Activated naive CD8-positive, alpha-beta T cell treated with anti-CD3 and anti-CD28 coated beads, Interleukin-2, amount 50 U/mL, for 24 hours (primary cell): ENCODE measurements at regions not wholly inside any gene's neighbourhood (a gene's known extent, or its start where the extent isn't known, plus 50 kb on each side); places are given as distances from the start of the nearest gene placed in this dataset.

Source experiments
- ATAC-seq: fragments of 150-1000 bp; cut with Tn5 transposase; one replicate; pipeline ENCODE4 v1.10.0; 2021
- DNase-seq: peaks from one replicate; pipeline ENCODE4 v3.0.0; 2021
- H3K27ac Mint-ChIP-seq: one replicate; pipeline ENCODE4 v1.8.0; 2021; ENCODE audit warnings: mild to moderate bottlenecking, mixed read lengths
- H3K27me3 Mint-ChIP-seq: one replicate; pipeline ENCODE4 v1.8.0; 2021; ENCODE audit warnings: mixed read lengths
- H3K36me3 Mint-ChIP-seq: one replicate; pipeline ENCODE4 v1.8.0; 2021; ENCODE audit warnings: low read depth, mixed read lengths
- H3K4me1 Mint-ChIP-seq: one replicate; pipeline ENCODE4 v1.8.0; 2021; ENCODE audit warnings: mixed read lengths
- H3K4me3 Mint-ChIP-seq: one replicate; pipeline ENCODE4 v1.8.0; 2021; ENCODE audit warnings: mild to moderate bottlenecking, moderate library complexity, mixed read lengths
- H3K9me3 Mint-ChIP-seq: one replicate; pipeline ENCODE4 v1.8.0; 2021; ENCODE audit warnings: mixed read lengths

DNA sequence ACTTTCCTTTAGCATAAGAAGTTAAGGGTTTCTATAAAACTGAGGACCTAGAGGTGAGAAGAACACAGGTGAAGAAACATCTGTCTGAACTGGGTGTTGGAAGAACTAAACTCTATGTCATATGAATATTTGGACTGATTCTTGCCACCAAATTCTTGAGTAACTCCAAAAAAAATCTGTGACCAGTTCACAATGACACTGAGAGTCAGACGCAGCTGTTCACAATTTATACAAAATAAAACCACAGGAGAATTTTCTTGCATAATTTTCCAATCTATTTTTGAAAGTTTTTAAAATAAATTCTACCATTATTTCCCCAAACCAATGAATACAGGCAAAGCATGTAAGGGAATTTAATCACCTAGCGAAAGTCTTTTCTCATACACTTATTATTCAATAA is 148.1 kb upstream of the TCF21 start:
- Mint-ChIP-seq H3K27me3 (no peaks in the 10 kb centered on the region), H3K36me3 (no peaks in the 10 kb centered on the region), H3K27ac (no peak overlapping the region), H3K9me3 (no peaks in the 10 kb centered on the region), H3K4me1 (no peaks in the 10 kb centered on the region), H3K4me3 (no peak overlapping the region)
- DNase-seq (no peak), ATAC-seq (no peak)

DNA sequence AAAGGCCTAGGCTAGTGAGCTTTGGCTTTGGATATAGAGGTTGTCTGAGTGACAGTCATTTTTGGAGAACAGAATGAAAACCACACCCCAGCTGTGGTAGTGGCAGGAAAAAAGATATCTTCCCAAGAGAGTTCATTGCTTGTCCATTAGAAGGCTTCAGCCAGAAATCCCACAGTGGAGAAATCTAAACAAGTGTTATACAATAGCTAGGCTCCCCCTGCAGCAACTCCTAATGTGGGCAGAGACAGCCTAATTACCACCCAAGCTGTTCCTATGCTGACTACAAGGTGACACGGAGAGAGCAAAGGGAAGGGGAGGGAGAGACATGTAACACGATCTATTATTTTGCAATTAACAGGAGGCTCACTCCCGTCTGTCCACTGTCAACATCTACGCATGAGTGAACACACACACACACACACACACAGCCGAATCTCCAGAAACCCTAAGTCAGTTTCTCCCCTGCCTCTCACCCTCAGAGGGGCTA is 147.5 kb upstream of the TCF21 start:
- H3K36me3 Mint-ChIP-seq: no peaks in the 10 kb centered on the region
- DNase-seq: no peak
- H3K9me3 Mint-ChIP-seq: no peaks in the 10 kb centered on the region
- ATAC-seq: no peak
- no peak overlapping the region for H3K27ac Mint-ChIP-seq
- no peaks in the 10 kb centered on the region for H3K27me3 Mint-ChIP-seq
- H3K4me1 Mint-ChIP-seq: no peaks in the 10 kb centered on the region
- no peak overlapping the region for H3K4me3 Mint-ChIP-seq

DNA sequence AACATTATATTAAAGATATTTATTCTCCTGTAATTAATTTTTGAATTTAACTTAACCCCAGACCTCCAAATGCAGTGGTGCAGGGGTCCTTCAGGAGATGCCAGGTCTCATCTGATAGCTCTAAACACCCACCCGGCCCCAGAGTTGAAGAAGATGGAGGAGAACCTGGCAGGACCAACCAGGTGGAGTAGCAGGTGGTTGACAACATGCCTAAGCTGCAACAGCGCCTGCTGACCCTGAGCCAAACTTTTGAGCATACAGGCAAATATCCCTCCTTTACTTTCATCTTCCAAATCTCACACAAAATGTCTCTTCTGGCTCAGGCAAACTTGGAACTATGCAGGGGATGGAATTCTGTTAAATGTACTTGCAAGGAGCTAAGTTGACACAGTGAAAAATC is 145.3 kb upstream of the TCF21 start:
- H3K4me1 Mint-ChIP-seq: no peaks in the 10 kb centered on the region
- no peaks in the 10 kb centered on the region for H3K36me3 Mint-ChIP-seq
- no peak for DNase-seq
- no peaks in the 10 kb centered on the region for H3K9me3 Mint-ChIP-seq
- no peak overlapping the region for H3K4me3 Mint-ChIP-seq
- no peak for ATAC-seq
- no peak overlapping the region for H3K27ac Mint-ChIP-seq
- H3K27me3 Mint-ChIP-seq: no peaks in the 10 kb centered on the region

DNA sequence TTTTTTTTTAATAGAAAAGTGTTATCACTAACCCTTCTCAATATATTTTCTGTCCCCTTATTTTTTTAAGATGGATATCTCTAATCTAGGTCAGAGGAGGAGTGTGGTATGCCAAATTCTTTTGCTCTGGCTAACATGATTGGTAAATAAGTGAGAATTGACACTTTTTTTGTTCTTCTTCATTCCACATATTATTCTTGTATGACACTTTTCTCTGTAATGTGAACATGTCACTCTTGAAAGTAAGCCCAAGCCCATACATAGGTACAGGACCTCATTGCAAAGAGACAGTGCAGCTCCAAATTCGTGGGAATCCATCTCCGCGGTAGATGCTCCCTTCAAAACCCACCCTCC is 142.5 kb upstream of the TCF21 start:
- no peak for DNase-seq
- no peaks in the 10 kb centered on the region for H3K27me3 Mint-ChIP-seq

DNA sequence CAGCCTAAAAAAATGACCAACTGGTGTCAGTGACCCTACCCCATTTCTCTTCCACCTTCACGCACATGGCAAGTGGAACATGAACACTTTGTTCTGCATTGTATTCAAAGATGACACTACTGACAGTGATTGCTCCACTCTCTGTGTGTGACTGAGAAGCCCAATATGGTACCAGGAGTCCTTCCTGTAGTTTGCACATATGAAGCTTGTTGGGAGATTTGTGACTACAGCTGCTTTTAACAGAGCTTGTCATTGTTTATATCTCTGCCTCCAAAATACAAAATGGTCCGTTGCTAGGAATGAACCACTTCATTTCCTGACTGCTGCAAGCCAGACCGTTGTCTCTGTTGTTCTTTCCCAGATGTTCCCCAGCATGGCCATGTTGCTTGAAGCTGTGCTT is 140.3 kb upstream of the TCF21 start:
- DNase-seq: no peak
- no peak for ATAC-seq

More for the DNA sequence above, 142.5 kb upstream of the TCF21 start:
- Mint-ChIP-seq H3K27ac (no peak overlapping the region), H3K36me3 (no peaks in the 10 kb centered on the region), H3K4me1 (no peaks in the 10 kb centered on the region), H3K9me3 (no peaks in the 10 kb centered on the region), H3K4me3 (no peak overlapping the region)
- no peak for ATAC-seq

DNA sequence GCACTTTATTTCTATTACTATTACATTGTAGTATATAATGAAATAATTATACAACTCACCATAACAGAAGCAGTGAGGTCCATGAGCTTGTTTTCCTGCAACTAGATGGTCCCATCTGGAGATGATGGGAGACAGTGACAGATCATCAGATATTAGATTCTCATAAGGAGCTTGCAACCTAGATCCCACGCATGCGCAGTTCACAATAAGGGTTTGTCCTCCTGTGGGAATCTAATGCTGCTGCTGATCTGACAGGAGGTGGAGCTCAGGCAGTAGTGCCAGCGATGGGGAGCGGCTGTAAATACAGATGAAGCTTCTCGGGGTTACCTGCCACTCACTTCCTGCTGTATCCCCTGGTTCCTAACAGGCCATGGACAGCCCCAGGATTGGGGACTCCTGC is 139.5 kb upstream of the TCF21 start:
- DNase-seq (no peak), ATAC-seq (no peak)
- Mint-ChIP-seq H3K27ac (no peak overlapping the region), H3K4me1 (no peaks in the 10 kb centered on the region), H3K9me3 (no peaks in the 10 kb centered on the region), H3K4me3 (no peak overlapping the region), H3K27me3 (no peaks in the 10 kb centered on the region), H3K36me3 (no peaks in the 10 kb centered on the region)

More for the DNA sequence above, 140.3 kb upstream of the TCF21 start:
- H3K4me3 Mint-ChIP-seq: no peak overlapping the region
- no peaks in the 10 kb centered on the region for H3K27me3 Mint-ChIP-seq
- H3K27ac Mint-ChIP-seq: no peak overlapping the region
- no peaks in the 10 kb centered on the region for H3K9me3 Mint-ChIP-seq
- no peaks in the 10 kb centered on the region for H3K4me1 Mint-ChIP-seq
- no peaks in the 10 kb centered on the region for H3K36me3 Mint-ChIP-seq

DNA sequence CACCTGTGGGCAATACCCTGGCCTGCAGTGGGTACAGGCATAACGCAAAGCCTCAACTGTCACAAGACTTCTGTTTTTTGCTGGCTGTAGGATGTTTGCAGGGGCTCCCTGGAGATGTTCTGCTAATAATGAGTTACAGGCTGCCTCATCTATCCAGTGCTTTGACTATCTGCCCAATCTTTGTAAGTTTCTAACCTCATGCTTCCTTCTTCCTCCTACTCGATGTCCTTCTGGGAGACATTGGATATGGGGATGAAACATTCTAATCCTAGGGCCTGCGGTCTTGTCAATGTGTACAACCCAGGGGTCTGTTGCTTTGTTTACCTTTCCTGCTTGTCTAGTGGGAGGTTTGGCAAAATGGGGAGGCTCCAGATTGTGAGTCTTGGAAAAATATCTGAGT is 136.8 kb upstream of the TCF21 start:
- no peak overlapping the region for H3K4me3 Mint-ChIP-seq
- no peaks in the 10 kb centered on the region for H3K36me3 Mint-ChIP-seq
- no peaks in the 10 kb centered on the region for H3K9me3 Mint-ChIP-seq
- H3K27me3 Mint-ChIP-seq: no peaks in the 10 kb centered on the region
- no peak for DNase-seq
- H3K4me1 Mint-ChIP-seq: no peaks in the 10 kb centered on the region
- no peak overlapping the region for H3K27ac Mint-ChIP-seq
- ATAC-seq: no peak

DNA sequence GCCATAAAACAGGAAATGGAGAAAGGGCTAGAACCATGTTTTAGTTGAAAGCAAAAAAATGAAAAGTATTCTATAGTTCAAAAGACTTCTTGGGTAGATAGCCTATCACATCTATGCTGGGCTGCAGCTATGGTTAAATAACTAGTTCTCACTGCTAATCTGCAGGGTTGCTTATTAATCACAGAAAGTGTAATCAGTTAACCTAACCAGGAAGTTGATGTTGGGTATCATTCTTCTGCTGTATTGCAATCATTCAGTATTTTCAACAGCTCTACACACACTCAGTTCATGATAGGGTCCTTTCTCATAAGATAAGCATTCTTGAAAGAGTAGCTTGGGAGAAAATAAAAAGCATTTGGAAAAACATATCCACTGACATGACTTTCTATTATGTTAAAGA is 135.2 kb upstream of the TCF21 start:
- H3K4me3 Mint-ChIP-seq: no peak overlapping the region
- H3K36me3 Mint-ChIP-seq: no peaks in the 10 kb centered on the region
- ATAC-seq (no peak), DNase-seq (no peak)
- H3K27me3 Mint-ChIP-seq: peaks cover 2% of the 10 kb centered on the region
- no peaks in the 10 kb centered on the region for H3K4me1 Mint-ChIP-seq
- H3K9me3 Mint-ChIP-seq: no peaks in the 10 kb centered on the region
- H3K27ac Mint-ChIP-seq: no peak overlapping the region

DNA sequence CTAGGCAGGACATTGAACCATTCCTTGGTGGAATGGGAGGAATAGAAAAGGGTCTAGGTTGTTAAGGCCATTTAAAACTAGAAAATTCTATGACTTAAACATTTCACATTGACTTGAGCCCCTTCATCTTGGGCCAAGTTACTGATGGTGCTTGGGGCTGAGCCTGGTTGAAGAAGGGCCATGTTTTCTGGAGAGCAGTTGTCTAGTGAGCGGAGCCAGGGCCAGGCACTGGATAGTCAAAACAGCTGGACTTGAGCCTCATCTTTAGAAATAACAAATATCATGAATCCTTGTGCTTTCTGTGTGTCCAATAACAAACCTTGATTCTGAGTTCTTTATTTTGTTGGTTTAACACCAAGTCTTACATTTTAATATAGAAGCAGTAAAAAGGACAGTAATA is 134.6 kb upstream of the TCF21 start:
- Mint-ChIP-seq H3K9me3 (no peaks in the 10 kb centered on the region), H3K27ac (no peak overlapping the region), H3K4me1 (no peaks in the 10 kb centered on the region), H3K4me3 (no peak overlapping the region), H3K27me3 (peaks cover 5% of the 10 kb centered on the region), H3K36me3 (no peaks in the 10 kb centered on the region)
- DNase-seq (no peak), ATAC-seq (no peak)

DNA sequence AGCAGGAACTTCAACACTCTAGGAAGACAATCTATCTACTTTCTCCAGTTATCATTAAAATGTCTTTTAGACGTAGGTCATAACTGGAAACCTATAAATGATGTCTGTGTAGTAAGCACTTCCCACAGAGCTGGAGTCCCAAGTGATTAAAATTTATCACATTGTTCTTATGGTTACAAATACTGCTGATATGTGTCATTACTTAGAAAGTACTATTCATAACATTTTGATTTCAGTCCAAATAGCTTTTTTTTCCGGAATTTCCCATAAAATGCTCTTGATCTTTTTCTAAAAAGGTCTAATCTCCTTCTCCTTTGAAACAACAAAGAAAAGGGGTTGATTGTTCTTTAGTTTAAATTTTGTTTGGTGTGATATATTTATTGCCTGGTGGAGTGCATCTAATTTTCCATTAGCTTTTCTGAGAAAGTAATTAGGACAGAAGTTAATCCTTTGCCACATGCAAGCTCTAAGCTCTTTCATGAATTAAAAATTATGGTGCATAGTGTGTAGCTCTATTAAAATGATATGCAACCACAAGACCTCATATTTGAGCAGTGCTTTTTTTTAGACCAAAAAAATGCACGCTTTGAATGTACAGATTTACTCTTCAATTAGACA is 132.7 kb upstream of the TCF21 start:
- H3K4me3 Mint-ChIP-seq: no peak overlapping the region
- no peak overlapping the region for H3K27ac Mint-ChIP-seq
- no peak for DNase-seq
- no peaks in the 10 kb centered on the region for H3K4me1 Mint-ChIP-seq
- H3K36me3 Mint-ChIP-seq: no peaks in the 10 kb centered on the region
- H3K9me3 Mint-ChIP-seq: no peaks in the 10 kb centered on the region
- no peak for ATAC-seq
- peaks cover 5% of the 10 kb centered on the region for H3K27me3 Mint-ChIP-seq

DNA sequence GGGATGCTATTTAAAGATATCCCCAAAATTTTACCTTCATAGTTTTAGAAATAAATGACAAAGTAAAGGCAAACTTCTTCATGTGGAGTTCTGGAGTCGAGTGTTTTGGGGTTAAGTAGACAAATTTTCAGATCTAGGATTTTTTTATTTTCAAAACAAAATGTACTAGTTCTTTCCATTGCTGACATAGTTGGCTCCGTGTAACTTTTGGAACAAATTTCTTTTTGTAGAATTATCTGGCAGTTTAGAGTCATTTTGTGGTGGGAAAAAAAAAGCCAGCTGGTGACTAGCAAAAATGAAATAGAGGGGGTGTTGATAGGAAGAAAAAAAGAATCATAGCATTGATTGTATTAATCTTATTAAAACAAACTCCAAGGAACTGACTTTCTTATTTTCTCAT is 131.6 kb upstream of the TCF21 start:
- no peak overlapping the region for H3K27ac Mint-ChIP-seq
- no peaks in the 10 kb centered on the region for H3K4me1 Mint-ChIP-seq
- no peaks in the 10 kb centered on the region for H3K9me3 Mint-ChIP-seq
- peaks cover 6% of the 10 kb centered on the region for H3K27me3 Mint-ChIP-seq
- no peak for ATAC-seq
- H3K36me3 Mint-ChIP-seq: no peaks in the 10 kb centered on the region
- DNase-seq: no peak
- H3K4me3 Mint-ChIP-seq: no peak overlapping the region

DNA sequence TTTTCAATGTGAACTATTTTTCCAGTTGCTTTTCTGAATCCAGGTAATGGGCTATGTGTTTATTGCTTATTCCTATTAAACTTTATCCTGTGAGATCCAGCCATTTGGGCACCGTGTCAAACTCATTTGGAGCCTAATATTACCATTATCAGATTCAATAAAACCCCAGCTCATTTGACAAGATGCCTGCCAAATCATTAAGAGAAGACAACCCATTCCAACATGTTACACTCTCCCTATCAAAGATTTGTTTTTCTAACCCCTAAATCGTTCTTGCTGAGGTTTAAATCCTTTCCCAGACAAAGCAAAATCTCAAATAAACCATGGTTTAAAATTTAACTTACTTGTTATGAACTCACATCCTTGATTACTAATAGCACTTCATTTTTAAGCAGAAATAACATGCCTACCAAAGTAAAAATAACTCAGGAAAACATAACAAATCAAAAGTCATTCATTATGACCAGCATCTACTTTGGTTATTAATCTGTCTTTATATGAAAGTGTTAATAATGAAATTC is 130.0 kb upstream of the TCF21 start:
- Mint-ChIP-seq H3K36me3 (no peaks in the 10 kb centered on the region), H3K4me3 (no peak overlapping the region), H3K27me3 (peaks cover 10% of the 10 kb centered on the region), H3K9me3 (no peaks in the 10 kb centered on the region), H3K4me1 (no peaks in the 10 kb centered on the region), H3K27ac (no peak overlapping the region)
- ATAC-seq (no peak), DNase-seq (no peak)

DNA sequence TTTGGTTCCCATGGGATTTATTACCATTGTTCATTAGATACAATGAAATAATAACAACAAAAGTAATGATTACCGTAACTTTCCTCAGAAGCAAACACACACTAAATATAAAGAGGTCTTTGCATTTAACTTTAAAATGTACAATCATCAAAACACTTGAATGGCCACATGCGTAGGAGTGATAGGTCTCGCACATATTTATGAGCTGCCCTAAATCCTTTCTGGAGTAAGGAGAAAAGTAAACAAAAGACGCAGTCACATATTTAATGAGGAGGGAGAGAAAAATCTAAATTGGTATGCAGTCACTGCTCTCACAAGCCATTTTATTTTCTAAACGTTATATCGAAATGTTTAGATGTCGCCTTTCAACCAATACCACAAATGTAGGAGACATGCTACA is 129.4 kb upstream of the TCF21 start:
- no peak for DNase-seq
- H3K4me1 Mint-ChIP-seq: no peaks in the 10 kb centered on the region
- H3K4me3 Mint-ChIP-seq: no peak overlapping the region

DNA sequence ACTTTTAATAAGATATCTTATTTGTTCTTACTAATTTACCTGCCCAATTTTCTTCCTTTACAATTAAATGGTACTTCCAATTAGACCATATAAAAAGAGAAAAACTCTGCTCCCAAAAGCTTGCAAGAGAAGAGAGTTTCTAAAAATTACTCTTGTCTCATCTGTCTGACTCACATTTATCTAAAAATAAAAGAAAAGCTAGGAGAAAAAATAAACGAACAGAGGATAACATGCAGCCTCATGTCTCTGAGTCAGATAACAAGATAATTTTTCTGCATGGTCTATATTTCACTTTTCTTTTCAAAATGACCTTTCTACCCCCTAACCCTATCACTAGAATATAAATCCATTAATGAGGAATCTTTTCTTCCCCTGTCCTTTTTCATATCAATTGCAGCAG is 127.2 kb upstream of the TCF21 start:
- H3K4me3 Mint-ChIP-seq: no peak overlapping the region
- no peak overlapping the region for H3K27ac Mint-ChIP-seq
- no peak for ATAC-seq
- no peaks in the 10 kb centered on the region for H3K4me1 Mint-ChIP-seq
- no peaks in the 10 kb centered on the region for H3K9me3 Mint-ChIP-seq
- peaks cover 13% of the 10 kb centered on the region for H3K27me3 Mint-ChIP-seq
- H3K36me3 Mint-ChIP-seq: no peaks in the 10 kb centered on the region
- no peak for DNase-seq

More for the DNA sequence above, 129.4 kb upstream of the TCF21 start:
- Mint-ChIP-seq H3K27ac (no peak overlapping the region), H3K36me3 (no peaks in the 10 kb centered on the region), H3K9me3 (no peaks in the 10 kb centered on the region), H3K27me3 (peaks cover 10% of the 10 kb centered on the region)
- ATAC-seq: no peak

DNA sequence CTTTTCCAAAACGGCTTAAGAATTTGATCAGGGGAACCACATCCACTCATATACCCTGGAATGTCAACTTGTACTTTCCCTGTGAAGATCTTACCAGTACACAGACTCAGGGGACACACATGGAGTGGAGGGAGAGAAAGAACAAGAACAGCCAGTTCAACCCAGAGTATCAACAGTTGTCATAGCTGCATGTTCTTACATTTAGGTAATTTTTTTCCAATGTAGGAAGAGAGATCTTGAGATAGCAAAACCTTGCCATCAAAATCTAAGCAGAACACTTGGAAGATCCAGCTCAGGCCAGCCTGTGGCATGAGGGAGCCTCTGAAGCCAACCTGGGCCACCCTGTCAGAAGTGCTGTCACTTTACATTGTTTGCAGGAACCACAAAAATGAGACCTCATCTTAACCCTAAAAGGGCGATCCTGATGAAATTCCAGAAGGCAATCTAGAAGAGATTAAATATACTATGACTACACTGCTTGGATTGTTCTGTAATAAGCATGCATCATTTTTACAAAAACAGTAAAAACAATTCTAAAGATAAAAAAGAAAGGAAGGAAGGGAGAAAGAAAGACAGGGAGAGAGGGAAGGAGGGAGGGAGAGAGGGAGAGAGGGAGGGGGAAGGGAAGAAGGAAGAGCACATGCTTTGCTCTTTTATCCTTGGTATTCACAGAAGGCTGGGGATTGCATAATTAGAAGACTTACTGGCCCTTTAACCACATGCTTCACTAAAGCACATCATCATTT is 124.7 kb upstream of the TCF21 start:
- Mint-ChIP-seq H3K9me3 (no peaks in the 10 kb centered on the region), H3K4me3 (no peak overlapping the region), H3K27me3 (peaks cover 10% of the 10 kb centered on the region), H3K4me1 (no peaks in the 10 kb centered on the region), H3K36me3 (no peaks in the 10 kb centered on the region), H3K27ac (no peak overlapping the region)
- no peak for DNase-seq
- no peak for ATAC-seq
